Activated T-cell treated with anti-CD3 and anti-CD28 coated beads, Interleukin-2, amount 50 U/mL, for 4 hours (primary cell): ENCODE measurements at regions not wholly inside any gene's neighbourhood (a gene's known extent, or its start where the extent isn't known, plus 50 kb on each side); places are given as distances from the start of the nearest gene placed in this dataset.
A peak's percentile ranks its signal among the peaks of the same experiment; 100 is the strongest.

Experiments
- ATAC-seq, 2 donors: fragments of 200-7000 bp; cut with Tn5 transposase; one replicate each; pipeline ENCODE4 v1.10.0; 2021
- DNase-seq: peaks from one replicate; pipeline ENCODE4 v3.0.0-alpha.2; 2020
- H3K27me3 Mint-ChIP-seq: one replicate; pipeline ENCODE4 v1.8.0; 2021; ENCODE audit warnings: low read depth, mixed read lengths
- H3K36me3 Mint-ChIP-seq: one replicate; pipeline ENCODE4 v1.8.0; 2022; ENCODE audit warnings: mixed read lengths; ENCODE audit not compliant: insufficient read depth
- H3K4me1 Mint-ChIP-seq: one replicate; pipeline ENCODE4 v1.8.0; 2021; ENCODE audit warnings: low read depth, mixed read lengths
- H3K4me3 Mint-ChIP-seq: one replicate; pipeline ENCODE4 v1.8.0; 2021; ENCODE audit warnings: mild to moderate bottlenecking, moderate library complexity, mixed read lengths
- H3K9me3 Mint-ChIP-seq: one replicate; pipeline ENCODE4 v1.8.0; 2021; ENCODE audit warnings: mixed read lengths

GRCh38 chr15:101124731-101125451 is 127.0 kb downstream of the CHSY1 start:
- no peaks in the 10 kb centered on the region for H3K27me3 Mint-ChIP-seq
- H3K4me3 Mint-ChIP-seq, result no peak overlapping the region
- no peak for ATAC-seq

GRCh38 chr15:101123222-101123910 is 128.5 kb downstream of the CHSY1 start:
- no peak for DNase-seq
- no peak overlapping the region for H3K4me3 Mint-ChIP-seq
- no peak for ATAC-seq
- no peaks in the 10 kb centered on the region for H3K36me3 Mint-ChIP-seq
- no peaks in the 10 kb centered on the region for H3K9me3 Mint-ChIP-seq
- H3K27me3 Mint-ChIP-seq, result no peaks in the 10 kb centered on the region
- H3K4me1 Mint-ChIP-seq, result peaks cover 55% of the 10 kb centered on the region

More at GRCh38 chr15:101124731-101125451, 127.0 kb downstream of the CHSY1 start:
- Mint-ChIP-seq H3K4me1 (peaks cover 63% of the 10 kb centered on the region), H3K9me3 (no peaks in the 10 kb centered on the region), H3K36me3 (no peaks in the 10 kb centered on the region)
- DNase-seq, result no peak

DNA sequence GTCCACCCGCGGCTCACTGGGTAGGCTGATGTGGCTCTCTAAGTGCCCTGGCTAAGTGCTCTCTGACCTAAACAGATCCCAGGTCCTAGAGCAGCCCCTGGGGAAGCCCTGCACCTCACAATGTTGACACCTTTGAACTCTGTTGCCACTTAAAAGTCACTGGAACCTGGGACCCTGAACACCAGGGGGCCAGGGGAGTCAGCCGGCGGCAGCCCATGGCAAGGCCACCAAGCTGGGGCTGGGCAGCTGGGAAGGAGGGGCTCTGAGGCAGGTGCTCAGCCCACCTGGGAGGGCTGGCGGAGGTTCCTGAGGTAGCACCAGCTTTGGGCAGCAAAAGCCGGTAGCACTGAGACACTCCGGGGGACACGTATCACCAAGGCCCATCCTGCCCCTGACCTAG is 129.0 kb downstream of the CHSY1 start:
- DNase-seq (no peak), ATAC-seq (no peak)
- no peaks in the 10 kb centered on the region for H3K36me3 Mint-ChIP-seq
- H3K27me3 Mint-ChIP-seq, result no peaks in the 10 kb centered on the region
- no peak overlapping the region for H3K4me3 Mint-ChIP-seq
- no peaks in the 10 kb centered on the region for H3K9me3 Mint-ChIP-seq
- peaks cover 50% of the 10 kb centered on the region for H3K4me1 Mint-ChIP-seq

GRCh38 chr15:101122266-101122665 is 129.6 kb downstream of the CHSY1 start:
- Mint-ChIP-seq H3K27me3 (no peaks in the 10 kb centered on the region), H3K4me3 (peak overlapping the region; percentile 52), H3K36me3 (no peaks in the 10 kb centered on the region), H3K9me3 (no peaks in the 10 kb centered on the region), H3K4me1 (peaks cover 44% of the 10 kb centered on the region)
- DNase-seq, result no peak
- ATAC-seq, result no peak

GRCh38 chr15:101121511-101122090 is 130.2 kb downstream of the CHSY1 start:
- Mint-ChIP-seq H3K4me3 (peak overlapping the region; percentile 52), H3K9me3 (no peaks in the 10 kb centered on the region)

GRCh38 chr15:101120987-101121386 is 130.9 kb downstream of the CHSY1 start:
- Mint-ChIP-seq H3K27me3 (no peaks in the 10 kb centered on the region), H3K9me3 (no peaks in the 10 kb centered on the region), H3K4me3 (no peak overlapping the region), H3K4me1 (peaks cover 31% of the 10 kb centered on the region), H3K36me3 (no peaks in the 10 kb centered on the region)
- no peak for ATAC-seq
- no peak for DNase-seq

More at GRCh38 chr15:101121511-101122090, 130.2 kb downstream of the CHSY1 start:
- DNase-seq (peak; percentile 48), ATAC-seq (peak; percentile 56 to 80)
- peaks cover 38% of the 10 kb centered on the region for H3K4me1 Mint-ChIP-seq
- H3K27me3 Mint-ChIP-seq, result no peaks in the 10 kb centered on the region
- no peaks in the 10 kb centered on the region for H3K36me3 Mint-ChIP-seq

DNA sequence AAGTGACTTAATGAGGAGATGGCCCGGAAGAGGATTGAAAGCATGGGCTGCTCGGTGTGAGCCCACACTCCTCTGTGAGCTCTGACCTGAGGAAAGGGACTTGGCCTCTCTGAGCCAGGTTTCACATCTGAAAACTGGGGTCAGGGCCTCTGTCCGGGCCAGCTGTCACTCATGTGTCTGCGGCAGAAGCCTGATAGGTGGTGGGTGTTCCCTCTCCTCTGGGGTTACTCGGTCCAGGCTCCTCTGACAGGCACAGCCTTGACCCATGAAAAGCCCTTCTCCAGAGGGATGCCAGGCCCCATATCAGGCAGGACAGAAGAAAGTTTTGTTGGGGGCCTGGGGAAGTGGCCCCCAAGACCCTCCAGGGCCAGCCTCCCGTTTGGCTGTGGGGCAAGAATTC is 131.4 kb downstream of the CHSY1 start:
- H3K27me3 Mint-ChIP-seq, result no peaks in the 10 kb centered on the region
- no peak overlapping the region for H3K4me3 Mint-ChIP-seq

More for the DNA sequence above, 131.4 kb downstream of the CHSY1 start:
- Mint-ChIP-seq H3K9me3 (no peaks in the 10 kb centered on the region), H3K36me3 (no peaks in the 10 kb centered on the region), H3K4me1 (peaks cover 27% of the 10 kb centered on the region)
- ATAC-seq (no peak), DNase-seq (no peak)
